ENCODE measurements at regions not wholly inside any gene's neighbourhood (a gene's known extent, or its start where the extent isn't known, plus 50 kb on each side); places are given as distances from the start of the nearest gene placed in this dataset.

GRCh38 chr3:68482565-68482964 is 449.8 kb downstream of the TAFA4 start:
- peaks cover 5% of the 10 kb centered on the region for H3K9me3 Mint-ChIP-seq
- H3K27ac ChIP-seq (ENCODE audit: low read depth, low read length) = no peak overlapping the region
- H3K4me3 Mint-ChIP-seq = no peak overlapping the region
- no peak for TF ChIP-seq CTCF (conservative IDR thresholded peaks at IDR 0.05)
- 90 to 100% methylated on average over 1 to 2 of the region's 2 CpGs for WGBS, 2 experiments (ENCODE audit: insufficient coverage in 1 of 2, insufficient read length in 1 of 2)
- DNase-seq = no peak
- peaks cover 41% of the 10 kb centered on the region for H3K4me1 Mint-ChIP-seq
- no peaks in the 10 kb centered on the region for H3K36me3 ChIP-seq (ENCODE audit: control insufficient read depth, insufficient read depth, low read length)
- H3K27me3 Mint-ChIP-seq (ENCODE audit: insufficient read depth) = no peaks in the 10 kb centered on the region
- no peaks in the 10 kb centered on the region for H3K36me3 Mint-ChIP-seq (ENCODE audit: low read depth)
- no peaks in the 10 kb centered on the region for H3K27me3 ChIP-seq (ENCODE audit: control insufficient read depth, insufficient read depth, low read length, poor library complexity, severe bottlenecking)
- no peak overlapping the region for H3K9ac ChIP-seq (ENCODE audit: extremely low read depth, low read length, poor library complexity, severe bottlenecking)
- peaks cover 3% of the 10 kb centered on the region for H3K4me1 ChIP-seq (ENCODE audit: control insufficient read depth, insufficient read depth, low read length)
- H3K9me3 ChIP-seq (ENCODE audit: control insufficient read depth, low read length) = peaks cover 13% of the 10 kb centered on the region
- no peak overlapping the region for H3K27ac Mint-ChIP-seq
- H3K4me3 ChIP-seq (ENCODE audit: low read length) = no peak overlapping the region

- peaks cover 34% of the 10 kb centered on the region for H3K4me1 Mint-ChIP-seq
- no peak for TF ChIP-seq CTCF (conservative IDR thresholded peaks at IDR 0.05)
- Histone ChIP-seq H3K36me3 (ENCODE audit: control insufficient read depth, insufficient read depth, low read length) (no peaks in the 10 kb centered on the region), H3K4me1 (ENCODE audit: control insufficient read depth, insufficient read depth, low read length) (peaks cover 2% of the 10 kb centered on the region), H3K27me3 (ENCODE audit: control insufficient read depth, insufficient read depth, low read length, poor library complexity, severe bottlenecking) (no peaks in the 10 kb centered on the region), H3K9ac (ENCODE audit: extremely low read depth, low read length, poor library complexity, severe bottlenecking) (no peak overlapping the region), H3K4me3 (ENCODE audit: low read length) (no peak overlapping the region), H3K27ac (ENCODE audit: low read depth, low read length) (no peak overlapping the region), H3K9me3 (ENCODE audit: control insufficient read depth, low read length) (peaks cover 13% of the 10 kb centered on the region)
- no peak overlapping the region for H3K27ac Mint-ChIP-seq
- no peak for DNase-seq
- no peaks in the 10 kb centered on the region for H3K36me3 Mint-ChIP-seq (ENCODE audit: low read depth)
- H3K4me3 Mint-ChIP-seq = no peak overlapping the region
- peaks cover 7% of the 10 kb centered on the region for H3K9me3 Mint-ChIP-seq
- no peaks in the 10 kb centered on the region for H3K27me3 Mint-ChIP-seq (ENCODE audit: insufficient read depth)
- WGBS, 2 experiments (ENCODE audit: insufficient coverage in 1 of 2, insufficient read length in 1 of 2) = 93 to 100% methylated on average over 2 to 3 of the region's 3 CpGs
Observed at GRCh38 chr3:68479779-68480178, 452.6 kb downstream of the TAFA4 start.

GRCh38 chr3:68468695-68469375 is 463.5 kb downstream of the TAFA4 start:
- Mint-ChIP-seq H3K9me3 (peaks cover 5% of the 10 kb centered on the region), H3K4me1 (peaks cover 9% of the 10 kb centered on the region), H3K27me3 (ENCODE audit: insufficient read depth) (no peaks in the 10 kb centered on the region), H3K4me3 (no peak overlapping the region), H3K27ac (no peak overlapping the region), H3K36me3 (ENCODE audit: low read depth) (no peaks in the 10 kb centered on the region)
- Histone ChIP-seq H3K9ac (ENCODE audit: extremely low read depth, low read length, poor library complexity, severe bottlenecking) (no peak overlapping the region), H3K27me3 (ENCODE audit: control insufficient read depth, insufficient read depth, low read length, poor library complexity, severe bottlenecking) (no peaks in the 10 kb centered on the region), H3K27ac (ENCODE audit: low read depth, low read length) (no peak overlapping the region), H3K4me1 (ENCODE audit: control insufficient read depth, insufficient read depth, low read length) (no peaks in the 10 kb centered on the region), H3K36me3 (ENCODE audit: control insufficient read depth, insufficient read depth, low read length) (no peaks in the 10 kb centered on the region), H3K4me3 (ENCODE audit: low read length) (no peak overlapping the region), H3K9me3 (ENCODE audit: control insufficient read depth, low read length) (no peaks in the 10 kb centered on the region)
- 90% methylated on average over 2 of the region's 3 CpGs; no CpG with 5 or more reads in 1 of the 2 experiments for WGBS, 2 experiments (ENCODE audit: insufficient coverage in 1 of 2, insufficient read length in 1 of 2)
- no peak for TF ChIP-seq CTCF (conservative IDR thresholded peaks at IDR 0.05)
- no peak for DNase-seq

Data from endodermal cell (in vitro differentiated cells).